ENCODE measurements at regions not wholly inside any gene's neighbourhood (a gene's known extent, or its start where the extent isn't known, plus 50 kb on each side); places are given as distances from the start of the nearest gene placed in this dataset.

GRCh38 chr14:106505366-106505765, 979.0 kb downstream of the TMEM121 start:
- no peaks in the 10 kb centered on the region for H3K27me3 ChIP-seq (ENCODE audit: control insufficient read depth, insufficient read depth, low read length)
- no peaks in the 10 kb centered on the region for H3K36me3 ChIP-seq (ENCODE audit: control insufficient read depth, insufficient read depth, low read length)
- no peaks in the 10 kb centered on the region for H3K36me3 Mint-ChIP-seq
- no peak for TF ChIP-seq CTCF (IDR thresholded peaks at IDR 0.05)
- no peak for ATAC-seq
- WGBS (ENCODE audit: insufficient coverage): 46% methylated on average over 1 of the region's 1 CpG
- H3K4me1 ChIP-seq (ENCODE audit: control insufficient read depth, insufficient read depth, low read length): peaks cover 58% of the 10 kb centered on the region
- H3K27ac Mint-ChIP-seq: peak overlapping the region in 1 of 2 donors; percentile 23
- H3K4me3 Mint-ChIP-seq: no peak overlapping the region
- H3K9me3 Mint-ChIP-seq: no peaks in the 10 kb centered on the region
- peaks cover 0 to 9% of the 10 kb centered on the region in 2 donors for H3K27me3 Mint-ChIP-seq (ENCODE audit: low read depth in 2 of 2)
- H3K4me3 ChIP-seq (ENCODE audit: low read length): no peak overlapping the region
- no peak for DNase-seq
- H3K9me3 ChIP-seq (ENCODE audit: control insufficient read depth, insufficient read depth, low read length): no peaks in the 10 kb centered on the region
- intact Hi-C loops (cut with micrococcal nuclease): loop anchor here (10.0 kb wide), 2 partner anchors 229 to 321 kb away; no protein-coding TSS in a partner anchor
- peaks cover 66% of the 10 kb centered on the region in 2 donors for H3K4me1 Mint-ChIP-seq
- no peak overlapping the region for H3K27ac ChIP-seq (ENCODE audit: low read length)

- Histone ChIP-seq H3K9me3 (ENCODE audit: control insufficient read depth, insufficient read depth, low read length) (no peaks in the 10 kb centered on the region), H3K36me3 (ENCODE audit: control insufficient read depth, insufficient read depth, low read length) (no peaks in the 10 kb centered on the region), H3K4me1 (ENCODE audit: control insufficient read depth, insufficient read depth, low read length) (peaks cover 71% of the 10 kb centered on the region), H3K27ac (ENCODE audit: low read length) (peak overlapping the region; percentile 49), H3K4me3 (ENCODE audit: low read length) (peak overlapping the region; percentile 17), H3K27me3 (ENCODE audit: control insufficient read depth, insufficient read depth, low read length) (no peaks in the 10 kb centered on the region)
- peak; percentile 55 to 83 for DNase-seq
- ATAC-seq: peak; percentile 71 to 83 (median 81)
- Mint-ChIP-seq H3K9me3 (no peaks in the 10 kb centered on the region), H3K4me3 (peak overlapping the region; percentile 89), H3K4me1 (peaks cover 81% of the 10 kb centered on the region in 2 donors), H3K36me3 (no peaks in the 10 kb centered on the region), H3K27me3 (ENCODE audit: low read depth in 2 of 2) (peaks cover 0 to 5% of the 10 kb centered on the region in 2 donors), H3K27ac (peak overlapping the region; percentile 87 to 90)
- TF ChIP-seq CTCF (IDR thresholded peaks at IDR 0.05): no peak
- intact Hi-C loops (cut with micrococcal nuclease): loop anchor here (10.0 kb wide), 2 partner anchors 228 to 322 kb away; no protein-coding TSS in a partner anchor
- WGBS (ENCODE audit: insufficient coverage): 38% methylated on average over 7 of the region's 8 CpGs
Measured at GRCh38 chr14:106506881-106507305, 980.5 kb downstream of the TMEM121 start.

- no peak for TF ChIP-seq CTCF (IDR thresholded peaks at IDR 0.05)
- 30% methylated on average over 3 of the region's 3 CpGs for WGBS (ENCODE audit: insufficient coverage)
- Histone ChIP-seq H3K36me3 (ENCODE audit: control insufficient read depth, insufficient read depth, low read length) (no peaks in the 10 kb centered on the region), H3K4me1 (ENCODE audit: control insufficient read depth, insufficient read depth, low read length) (peaks cover 75% of the 10 kb centered on the region), H3K4me3 (ENCODE audit: low read length) (peak overlapping the region; percentile 17), H3K9me3 (ENCODE audit: control insufficient read depth, insufficient read depth, low read length) (no peaks in the 10 kb centered on the region), H3K27me3 (ENCODE audit: control insufficient read depth, insufficient read depth, low read length) (no peaks in the 10 kb centered on the region), H3K27ac (ENCODE audit: low read length) (peak overlapping the region; percentile 49)
- intact Hi-C loops (cut with micrococcal nuclease): loop anchor here (10.0 kb wide), 2 partner anchors 227 to 323 kb away; no protein-coding TSS in a partner anchor
- no peaks in the 10 kb centered on the region for H3K9me3 Mint-ChIP-seq
- H3K27ac Mint-ChIP-seq: peak overlapping the region; percentile 87 to 90
- ATAC-seq: peak; percentile 16 to 37 (median 30)
- peaks cover 85 to 86% of the 10 kb centered on the region in 2 donors for H3K4me1 Mint-ChIP-seq
- DNase-seq: peak in 1 of 2 donors; percentile 74
- H3K27me3 Mint-ChIP-seq (ENCODE audit: low read depth in 2 of 2): peaks cover 0 to 1% of the 10 kb centered on the region in 2 donors
- no peaks in the 10 kb centered on the region for H3K36me3 Mint-ChIP-seq
- H3K4me3 Mint-ChIP-seq: peak overlapping the region; percentile 89
Measured at GRCh38 chr14:106507354-106507753, 981.0 kb downstream of the TMEM121 start.

- Mint-ChIP-seq H3K9me3 (no peaks in the 10 kb centered on the region), H3K4me3 (peak overlapping the region; percentile 89), H3K27ac (peak overlapping the region; percentile 87 to 90), H3K36me3 (no peaks in the 10 kb centered on the region), H3K4me1 (peaks cover 94% of the 10 kb centered on the region in 2 donors), H3K27me3 (ENCODE audit: low read depth in 2 of 2) (no peaks in the 10 kb centered on the region)
- 28% methylated on average over 3 of the region's 3 CpGs for WGBS (ENCODE audit: insufficient coverage)
- TF ChIP-seq CTCF (IDR thresholded peaks at IDR 0.05): peak; percentile 19
- no peak overlapping the region for H3K4me3 ChIP-seq (ENCODE audit: low read length)
- H3K36me3 ChIP-seq (ENCODE audit: control insufficient read depth, insufficient read depth, low read length): no peaks in the 10 kb centered on the region
- peaks cover 79% of the 10 kb centered on the region for H3K4me1 ChIP-seq (ENCODE audit: control insufficient read depth, insufficient read depth, low read length)
- H3K27me3 ChIP-seq (ENCODE audit: control insufficient read depth, insufficient read depth, low read length): no peaks in the 10 kb centered on the region
- H3K9me3 ChIP-seq (ENCODE audit: control insufficient read depth, insufficient read depth, low read length): no peaks in the 10 kb centered on the region
- H3K27ac ChIP-seq (ENCODE audit: low read length): peak overlapping the region; percentile 49
- intact Hi-C loops (cut with micrococcal nuclease): loop anchor here (10.0 kb wide), 2 partner anchors 227 to 323 kb away; no protein-coding TSS in a partner anchor
- no peak for ATAC-seq
- DNase-seq: peak in 1 of 2 donors; percentile 48
Measured at GRCh38 chr14:106508216-106508615, 981.8 kb downstream of the TMEM121 start.

All from natural killer cell (primary cell).